SH-SY5Y (cell line): ENCODE measurements at regions not wholly inside any gene's neighbourhood (a gene's known extent, or its start where the extent isn't known, plus 50 kb on each side); places are given as distances from the start of the nearest gene placed in this dataset.

ENCODE experiments used
- GATA2 ChIP-seq: IDR thresholded peaks from 2 replicates; pipeline ENCODE4 v1.6.1; 2011; ENCODE audit warnings: mild to moderate bottlenecking, low read depth, low read length
- GATA3 ChIP-seq: IDR thresholded peaks from 2 replicates; pipeline ENCODE4 v1.6.1; 2011; ENCODE audit warnings: low read depth, mild to moderate bottlenecking, low read length, moderate library complexity

DNA sequence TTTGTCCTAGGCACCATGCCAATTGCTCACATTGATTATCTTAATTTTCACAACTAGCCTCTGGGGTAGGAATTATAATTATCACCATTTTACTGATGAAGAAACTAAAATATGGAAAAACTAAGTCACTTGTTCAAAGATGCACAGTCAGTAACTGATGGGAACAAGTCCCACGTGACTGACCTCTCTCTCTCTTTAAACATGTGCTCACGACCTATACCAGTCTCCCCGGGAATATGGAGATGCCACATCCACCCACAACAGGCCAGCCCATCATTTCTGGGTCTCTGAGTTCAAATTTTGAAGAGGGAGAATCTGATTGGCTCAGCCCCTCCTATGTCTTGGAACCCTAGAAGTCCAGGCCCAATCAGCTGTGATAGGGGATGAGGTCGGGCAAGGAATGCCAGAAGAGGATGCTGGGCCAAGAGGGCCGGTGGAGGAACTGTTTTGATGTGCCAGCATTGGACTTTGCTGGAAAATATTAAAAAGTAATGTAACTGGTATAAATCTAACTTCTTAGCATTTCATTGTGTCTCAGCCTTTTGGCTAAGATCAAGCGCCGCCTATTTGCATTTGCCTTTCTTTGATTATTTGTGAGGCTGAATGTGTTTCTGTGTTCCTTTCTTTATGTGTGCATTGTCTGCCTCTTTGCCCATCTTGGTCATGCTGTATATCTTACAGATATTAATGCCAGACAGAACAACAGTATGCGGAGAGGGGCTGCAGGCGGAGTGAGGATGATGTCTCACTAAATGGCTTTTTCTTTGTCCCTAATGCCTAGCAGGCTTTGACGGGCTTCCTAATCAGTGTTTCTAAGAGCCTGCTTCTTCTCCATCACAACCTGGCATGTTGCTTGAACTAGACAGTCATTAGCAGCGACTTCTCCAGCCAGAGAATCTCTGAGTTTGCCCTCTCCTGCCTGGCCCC, 126.6 kb downstream of the VEGFA start:
- TF ChIP-seq GATA2 (no peak), GATA3 (no peak)
